ENCODE measurements at regions not wholly inside any gene's neighbourhood (a gene's known extent, or its start where the extent isn't known, plus 50 kb on each side); places are given as distances from the start of the nearest gene placed in this dataset.

GRCh38 chr1:203926025-203926540, 64.7 kb downstream of the SNRPE start:
- Histone ChIP-seq H3K27ac (no peak overlapping the region), H3K4me3 (no peak overlapping the region)

DNA sequence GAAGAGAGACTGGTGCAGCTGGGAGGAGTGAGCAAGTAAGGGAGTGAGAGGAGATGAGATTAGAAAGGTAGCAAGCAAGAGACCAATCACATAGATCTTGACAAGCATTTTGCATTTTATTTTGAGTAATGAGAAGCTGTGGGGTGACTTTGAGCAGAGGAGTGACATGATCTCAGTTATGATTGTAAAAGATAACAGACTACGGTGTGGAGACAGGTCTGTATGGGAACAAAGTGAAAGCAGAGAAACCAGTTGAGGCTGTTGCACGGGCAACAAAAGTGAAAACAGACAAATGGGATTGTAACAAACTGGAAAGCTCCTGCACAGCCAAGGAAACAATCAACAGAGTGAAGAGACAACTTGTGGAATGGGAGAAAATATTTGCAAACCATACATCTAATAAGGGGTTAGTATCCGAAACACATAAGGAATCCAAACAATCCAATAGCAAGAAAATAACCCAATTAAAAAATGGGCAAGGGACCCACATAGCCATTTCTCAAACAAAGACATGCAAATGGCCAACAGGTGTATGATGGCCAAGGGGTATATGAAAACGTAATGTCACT, 68.4 kb downstream of the SNRPE start:
- Histone ChIP-seq H3K4me3 (no peak overlapping the region), H3K27ac (no peak overlapping the region)

DNA sequence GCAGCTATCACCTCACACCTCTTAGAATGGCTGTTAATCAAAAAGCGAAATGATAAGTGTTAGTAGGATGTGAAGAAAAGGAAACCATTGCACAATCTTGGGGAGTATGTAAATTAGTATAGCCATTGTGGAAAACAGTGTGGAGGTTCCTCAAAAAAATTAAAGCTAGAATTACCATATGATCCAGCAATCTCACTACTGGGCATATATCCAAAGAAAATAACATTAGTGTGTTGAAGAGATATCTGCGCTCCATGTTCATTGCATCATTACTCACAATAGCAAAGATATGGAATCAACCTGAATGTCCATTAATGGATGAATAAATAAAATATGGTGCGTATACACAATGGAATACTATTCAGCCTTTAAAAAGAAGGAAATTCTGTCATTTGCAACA, 68.9 kb downstream of the SNRPE start:
- Histone ChIP-seq H3K4me3 (no peak overlapping the region), H3K27ac (no peak overlapping the region)

GRCh38 chr1:203931953-203932352, 70.6 kb downstream of the SNRPE start:
- Histone ChIP-seq H3K4me3 (no peak overlapping the region), H3K27ac (no peak overlapping the region)

- Histone ChIP-seq H3K4me3 (no peak overlapping the region), H3K27ac (no peak overlapping the region)
Observed at GRCh38 chr1:203932556-203932955, 71.2 kb downstream of the SNRPE start.

DNA sequence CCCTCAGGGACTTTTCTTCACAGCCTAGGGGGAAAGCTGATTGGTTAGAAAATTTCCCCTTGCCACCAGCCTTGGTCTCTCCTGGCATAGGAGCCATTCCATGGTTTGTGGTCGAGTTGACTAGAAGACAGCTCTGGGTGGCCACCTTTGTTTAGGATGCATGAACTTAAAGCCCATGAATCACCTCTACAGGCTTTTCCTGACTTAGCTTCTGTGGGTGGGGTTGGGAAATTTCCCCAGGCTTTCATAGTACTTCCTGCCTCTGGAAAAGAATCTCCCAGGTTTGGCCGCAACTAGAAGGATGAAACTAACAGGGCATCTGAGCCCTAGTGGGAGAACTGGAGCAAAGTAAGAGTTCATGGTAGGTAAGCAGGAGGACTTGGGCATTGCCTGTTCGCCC, 72.6 kb downstream of the SNRPE start:
- Histone ChIP-seq H3K27ac (peak overlapping the region in 1 of 21 experiments; percentile 27), H3K4me3 (no peak overlapping the region)

DNA sequence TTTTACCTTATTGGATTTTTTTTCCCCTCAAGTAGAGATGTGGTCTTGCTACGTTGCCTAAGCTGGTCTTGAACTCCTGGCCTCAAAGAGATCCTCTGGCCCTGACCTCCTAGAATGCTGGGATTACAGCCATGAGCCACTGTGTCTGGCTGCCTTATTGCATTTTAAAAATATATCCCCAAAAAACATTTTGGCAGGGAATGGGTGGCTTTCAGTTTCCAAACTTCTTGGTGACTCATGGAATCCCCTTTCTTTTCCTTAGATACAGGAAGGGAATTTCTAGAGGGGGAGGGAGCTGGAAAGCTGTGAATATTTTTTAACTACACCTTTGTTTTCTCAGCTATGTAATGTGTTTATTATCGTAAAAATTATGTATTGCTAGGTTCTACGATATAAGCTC, 73.3 kb downstream of the SNRPE start:
- Histone ChIP-seq H3K27ac (no peak overlapping the region), H3K4me3 (no peak overlapping the region)

DNA sequence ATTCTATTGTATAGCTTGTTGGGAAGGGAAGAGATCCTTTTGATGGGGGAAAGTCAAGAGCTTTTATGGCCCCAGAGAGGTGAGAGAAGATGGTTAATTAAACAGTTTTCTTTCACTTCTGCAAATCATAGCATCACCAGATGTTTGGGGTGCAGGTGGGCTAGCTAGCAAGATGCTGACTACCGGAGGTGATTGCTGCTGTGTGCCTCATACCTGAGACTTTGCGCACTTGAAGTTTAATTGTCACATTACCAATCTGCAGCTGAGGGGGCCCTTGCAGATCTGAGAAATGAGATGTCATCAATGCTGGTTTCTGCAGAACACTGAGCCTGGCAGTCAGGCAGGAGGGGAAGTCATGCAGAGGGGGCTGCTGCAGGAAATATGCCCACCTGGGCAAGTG, 73.9 kb downstream of the SNRPE start:
- no peak overlapping the region for H3K4me3 ChIP-seq
- no peak overlapping the region for H3K27ac ChIP-seq

GRCh38 chr1:203937678-203938330, 76.4 kb downstream of the SNRPE start:
- Histone ChIP-seq H3K27ac (no peak overlapping the region), H3K4me3 (no peak overlapping the region)

DNA sequence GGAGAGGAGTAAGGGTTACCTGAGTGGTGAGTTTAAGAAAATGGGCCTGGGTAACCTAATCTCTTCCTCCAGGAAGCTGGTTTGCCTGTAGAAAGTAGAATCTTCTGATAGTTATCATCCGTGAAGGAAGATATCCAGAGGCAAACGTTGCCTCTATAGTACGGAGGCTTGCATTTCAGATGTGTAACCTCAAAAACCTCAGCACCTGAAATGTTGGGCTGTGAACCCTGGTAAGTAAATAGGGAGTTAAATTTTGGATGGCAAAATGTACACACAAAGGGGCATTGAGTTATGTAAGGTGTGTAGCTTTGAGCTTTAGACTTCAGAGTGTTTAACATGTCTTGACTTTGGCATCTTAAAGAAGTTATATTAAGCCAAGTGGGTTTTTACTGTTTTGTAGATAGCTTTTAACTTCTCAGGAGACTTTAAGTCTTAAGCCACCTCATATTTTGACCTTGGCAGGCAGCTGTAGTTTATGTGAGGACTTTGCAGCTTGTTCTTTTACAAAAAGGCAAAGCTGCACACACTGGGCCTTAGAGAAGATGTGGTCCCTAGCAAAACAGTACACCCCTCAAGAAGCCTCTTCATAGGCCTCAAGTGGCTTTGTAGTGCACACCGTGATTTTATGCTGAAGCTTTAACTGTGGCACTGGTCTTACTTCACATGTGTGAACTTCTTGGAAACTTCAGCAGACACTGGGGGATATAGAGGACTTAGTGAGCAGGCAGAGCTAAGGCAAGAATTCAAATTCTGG, 83.4 kb downstream of the SNRPE start:
- no peak overlapping the region for H3K27ac ChIP-seq
- H3K4me3 ChIP-seq = no peak overlapping the region

- Histone ChIP-seq H3K27ac (no peak overlapping the region), H3K4me3 (no peak overlapping the region)
Observed at GRCh38 chr1:203954293-203954692, 92.9 kb downstream of the SNRPE start.

GRCh38 chr1:203954788-203955552, 93.6 kb downstream of the SNRPE start:
- no peak overlapping the region for H3K4me3 ChIP-seq
- H3K27ac ChIP-seq = no peak overlapping the region

- Histone ChIP-seq H3K4me3 (no peak overlapping the region), H3K27ac (no peak overlapping the region)
Observed at GRCh38 chr1:203968761-203969160, 104.2 kb upstream of the SOX13 start.

DNA sequence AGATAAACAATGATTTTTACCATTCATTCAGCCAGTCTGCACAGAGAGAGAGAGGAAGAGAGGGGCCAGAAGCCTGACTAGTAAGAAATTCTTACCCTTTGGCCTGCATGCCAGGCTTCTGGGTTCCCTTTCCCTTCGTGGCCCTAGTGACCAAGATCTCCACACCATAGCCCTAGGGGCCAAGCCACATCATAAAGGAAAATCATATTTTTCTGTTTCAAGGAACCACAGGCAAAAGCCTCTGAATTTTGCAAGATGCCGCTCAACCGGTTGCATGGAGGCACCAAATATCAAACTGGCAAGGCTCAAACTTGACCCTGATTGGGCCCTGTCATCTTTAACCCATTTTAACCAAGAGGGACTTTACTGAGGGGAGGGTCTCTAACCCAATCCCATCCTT, 103.1 kb upstream of the SOX13 start:
- Histone ChIP-seq H3K27ac (no peak overlapping the region), H3K4me3 (no peak overlapping the region)

DNA sequence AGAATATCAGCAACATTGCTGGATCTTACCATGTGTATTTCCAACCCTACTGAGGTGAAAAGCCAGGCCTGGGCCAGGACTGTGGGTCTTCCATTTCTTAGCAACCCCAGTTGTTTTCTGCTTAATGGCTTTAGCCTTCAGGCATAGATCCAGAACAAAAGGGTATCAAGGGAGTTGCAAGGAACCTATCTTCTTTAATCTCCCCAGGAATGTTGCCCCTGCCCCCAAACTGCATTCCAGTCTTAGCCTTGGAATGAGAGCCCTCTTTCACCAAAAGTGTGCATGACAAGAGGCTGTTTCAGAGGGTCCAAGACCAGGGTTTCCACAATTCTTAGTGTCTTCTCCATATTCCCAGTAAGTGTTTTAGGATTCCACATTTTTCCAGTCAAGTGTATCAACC, 87.9 kb upstream of the SOX13 start:
- H3K27ac ChIP-seq = no peak overlapping the region
- H3K4me3 ChIP-seq = no peak overlapping the region

- H3K27ac ChIP-seq = no peak overlapping the region
- no peak overlapping the region for H3K4me3 ChIP-seq
Observed at GRCh38 chr1:203985676-203986075, 87.2 kb upstream of the SOX13 start.

- no peak overlapping the region for H3K4me3 ChIP-seq
- no peak overlapping the region for H3K27ac ChIP-seq
Observed at GRCh38 chr1:203986887-203987461, 85.9 kb upstream of the SOX13 start.

DNA sequence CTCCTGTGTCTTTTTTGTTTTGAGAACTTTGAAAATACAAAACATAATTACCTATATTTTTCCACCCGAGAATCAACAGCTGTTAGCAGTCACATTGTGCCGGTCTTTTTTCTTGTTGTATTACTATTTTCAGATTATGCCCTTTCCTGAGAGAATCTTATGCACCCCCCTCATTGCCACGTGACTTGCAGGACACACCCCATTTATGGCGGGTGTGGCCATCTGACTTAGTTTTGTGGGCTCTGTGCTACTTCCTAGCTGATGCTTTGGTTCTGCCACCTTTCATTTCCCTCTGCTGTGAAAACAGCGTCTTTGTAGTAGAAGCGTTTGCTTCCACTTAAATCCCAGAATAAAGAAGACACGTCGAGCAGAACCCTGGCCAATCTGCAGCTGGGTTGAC, 82.8 kb upstream of the SOX13 start:
- H3K4me3 ChIP-seq = no peak overlapping the region
- no peak overlapping the region for H3K27ac ChIP-seq

- H3K27ac ChIP-seq = no peak overlapping the region
- no peak overlapping the region for H3K4me3 ChIP-seq
Observed at GRCh38 chr1:203992440-203992839, 80.5 kb upstream of the SOX13 start.

- Histone ChIP-seq H3K27ac (no peak overlapping the region), H3K4me3 (no peak overlapping the region)
Observed at GRCh38 chr1:203993256-203993655, 79.7 kb upstream of the SOX13 start.

Data from skin epidermis (tissue), 12 donors.